ENCODE measurements at regions not wholly inside any gene's neighbourhood (a gene's known extent, or its start where the extent isn't known, plus 50 kb on each side); places are given as distances from the start of the nearest gene placed in this dataset.

DNA sequence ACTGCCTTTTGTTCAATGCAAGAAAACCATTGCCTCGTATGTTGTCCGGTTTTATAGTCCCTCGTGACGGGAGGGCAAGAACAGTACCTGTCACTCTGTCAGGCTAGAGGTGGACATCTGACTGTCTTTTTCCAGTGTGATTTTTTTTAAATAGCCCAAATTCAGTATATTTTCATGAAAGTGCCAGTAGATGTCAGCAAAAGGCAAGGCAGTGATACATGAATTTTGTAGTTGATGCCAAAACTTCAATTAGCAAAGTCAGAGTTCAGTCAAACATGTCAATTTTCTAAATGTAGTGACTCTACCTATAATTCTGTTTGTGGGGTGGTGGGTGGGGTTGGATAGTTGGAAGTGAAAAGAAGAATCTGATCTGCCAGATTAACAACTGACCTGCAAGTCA lies 296.0 kb upstream of the MC4R start:
- H3K23ac ChIP-seq (ENCODE audit: insufficient read length, low read depth, low read length), result no peak overlapping the region
- no peak overlapping the region for H3K4me3 Mint-ChIP-seq
- H3K14ac ChIP-seq (ENCODE audit: insufficient read depth, low read length), result no peak overlapping the region
- H4K5ac ChIP-seq (ENCODE audit: insufficient read length, low read depth, low read length), result no peak overlapping the region
- no peaks in the 10 kb centered on the region for H3K36me3 Mint-ChIP-seq (ENCODE audit: insufficient read depth in 1 of 3, low read depth in 3 of 3)
- H3T11ph ChIP-seq (ENCODE audit: low read length), result no peak overlapping the region
- H2BK15ac ChIP-seq (ENCODE audit: low read depth, low read length), result no peak overlapping the region
- no peaks in the 10 kb centered on the region for H3K27me3 ChIP-seq (ENCODE audit: insufficient read depth, low read length)
- H3K9ac ChIP-seq (ENCODE audit: extremely low read depth, insufficient read length, low read length), result no peak overlapping the region
- no peak for DNase-seq
- no peak overlapping the region for H3K4me2 ChIP-seq (ENCODE audit: insufficient read depth, insufficient read length, low read length)
- no peaks in the 10 kb centered on the region for H4K20me1 ChIP-seq (ENCODE audit: control insufficient read depth, insufficient read depth, insufficient read length)
- TF ChIP-seq, protein P1, sequence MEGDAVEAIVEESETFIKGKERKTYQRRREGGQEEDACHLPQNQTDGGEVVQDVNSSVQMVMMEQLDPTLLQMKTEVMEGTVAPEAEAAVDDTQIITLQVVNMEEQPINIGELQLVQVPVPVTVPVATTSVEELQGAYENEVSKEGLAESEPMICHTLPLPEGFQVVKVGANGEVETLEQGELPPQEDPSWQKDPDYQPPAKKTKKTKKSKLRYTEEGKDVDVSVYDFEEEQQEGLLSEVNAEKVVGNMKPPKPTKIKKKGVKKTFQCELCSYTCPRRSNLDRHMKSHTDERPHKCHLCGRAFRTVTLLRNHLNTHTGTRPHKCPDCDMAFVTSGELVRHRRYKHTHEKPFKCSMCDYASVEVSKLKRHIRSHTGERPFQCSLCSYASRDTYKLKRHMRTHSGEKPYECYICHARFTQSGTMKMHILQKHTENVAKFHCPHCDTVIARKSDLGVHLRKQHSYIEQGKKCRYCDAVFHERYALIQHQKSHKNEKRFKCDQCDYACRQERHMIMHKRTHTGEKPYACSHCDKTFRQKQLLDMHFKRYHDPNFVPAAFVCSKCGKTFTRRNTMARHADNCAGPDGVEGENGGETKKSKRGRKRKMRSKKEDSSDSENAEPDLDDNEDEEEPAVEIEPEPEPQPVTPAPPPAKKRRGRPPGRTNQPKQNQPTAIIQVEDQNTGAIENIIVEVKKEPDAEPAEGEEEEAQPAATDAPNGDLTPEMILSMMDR (conservative IDR thresholded peaks at IDR 0.05), result peak; percentile 38; the same call in 2 of the 3 replicates
- no peak overlapping the region for H3K27ac Mint-ChIP-seq
- H3K56ac ChIP-seq (ENCODE audit: insufficient read length, low read depth, low read length), result no peak overlapping the region
- H2BK120ac ChIP-seq (ENCODE audit: low read depth, low read length, poor library complexity, severe bottlenecking), result no peak overlapping the region
- no peak overlapping the region for H3K4ac ChIP-seq (ENCODE audit: low read depth, low read length)
- H2AFZ ChIP-seq (ENCODE audit: low read length), result no peak overlapping the region
- no peaks in the 10 kb centered on the region for H3K23me2 ChIP-seq (ENCODE audit: insufficient read length, low read depth, low read length, poor library complexity, severe bottlenecking)
- no peaks in the 10 kb centered on the region for H3K79me2 ChIP-seq (ENCODE audit: insufficient read depth, low read length)
- no peak overlapping the region for H2BK12ac ChIP-seq (ENCODE audit: insufficient read length, low read depth, low read length)
- H4K91ac ChIP-seq (ENCODE audit: insufficient read length, low read depth, low read length), result no peak overlapping the region
- H2BK5ac ChIP-seq (ENCODE audit: insufficient read length, low read length), result no peak overlapping the region
- H3K4me1 Mint-ChIP-seq, result peaks cover 6 to 9% of the 10 kb centered on the region in 2 experiments
- no peaks in the 10 kb centered on the region for H3K9me3 ChIP-seq (ENCODE audit: control insufficient read depth, low read depth, low read length)
- no CpG with 5 or more reads among the region's 4 CpGs for WGBS (ENCODE audit: extremely low coverage, insufficient read length, low lambda C conversion rate)
- no peaks in the 10 kb centered on the region; a peak in 1 of 5 replicates for H3K9me3 Mint-ChIP-seq
- no peaks in the 10 kb centered on the region; the same call in 1 of the 2 replicates for H3K4me1 ChIP-seq (ENCODE audit: insufficient read depth, low read length)
- H2BK20ac ChIP-seq (ENCODE audit: low read depth, low read length, poor library complexity, severe bottlenecking), result no peak overlapping the region
- H4K8ac ChIP-seq (replicated peaks; ENCODE audit: insufficient read length, low read depth, low read length), result no peak overlapping the region
- H2AK5ac ChIP-seq (ENCODE audit: insufficient read length, low read length), result no peak overlapping the region
- H3K18ac ChIP-seq (ENCODE audit: insufficient read length, low read depth, low read length), result no peak overlapping the region
- H3K27me3 Mint-ChIP-seq (ENCODE audit: low read depth), result no peaks in the 10 kb centered on the region
- no peaks in the 10 kb centered on the region for H3K79me1 ChIP-seq (ENCODE audit: insufficient read depth, low read depth, low read length, poor library complexity, severe bottlenecking)
- H3K27ac ChIP-seq (ENCODE audit: insufficient read length, low read depth, low read length), result no peak overlapping the region
